Stomach smooth muscle (tissue), 2 donors: ENCODE measurements at regions not wholly inside any gene's neighbourhood (a gene's known extent, or its start where the extent isn't known, plus 50 kb on each side); places are given as distances from the start of the nearest gene placed in this dataset.

Source experiments
- H3K27ac ChIP-seq: one replicate; pipeline ENCODE4 v1.7.0; 2013; ENCODE audit warnings: mild to moderate bottlenecking, low read length, inconsistent platforms
- H3K27me3 ChIP-seq, 2 donors: one replicate each; pipeline ENCODE4 v1.7.0; 2013; ENCODE audit warnings: low read length in 2 of 2; ENCODE audit not compliant: insufficient read depth in 2 of 2, control insufficient read depth in 1 of 2
- H3K36me3 ChIP-seq, 2 donors: one replicate each; pipeline ENCODE4 v1.7.0; 2013; ENCODE audit warnings: low read length in 2 of 2; ENCODE audit not compliant: control insufficient read depth in 2 of 2, insufficient read depth in 2 of 2
- H3K4me1 ChIP-seq: one replicate; pipeline ENCODE4 v1.7.0; 2013; ENCODE audit warnings: low read length; ENCODE audit not compliant: control insufficient read depth, insufficient read depth
- H3K4me3 ChIP-seq, 2 donors: one replicate each; pipeline ENCODE4 v1.7.0; 2013; ENCODE audit warnings: low read length in 2 of 2
- H3K9ac ChIP-seq, 2 donors: one replicate each; pipeline ENCODE4 v1.7.0; 2013; ENCODE audit warnings: low read length in 2 of 2, mild to moderate bottlenecking in 1 of 2
- H3K9me3 ChIP-seq, 2 donors: one replicate each; pipeline ENCODE4 v1.7.0; 2013; ENCODE audit warnings: low read length in 2 of 2; ENCODE audit not compliant: control insufficient read depth in 2 of 2
- donor health status: healthy.
- donor health status: Pancreatic carcinoma.

- peaks cover 3 to 4% of the 10 kb centered on the region in 2 donors for H3K27me3 ChIP-seq
- H3K4me3 ChIP-seq, result no peak overlapping the region
- H3K27ac ChIP-seq, result no peak overlapping the region
- H3K9ac ChIP-seq, result no peak overlapping the region
- H3K4me1 ChIP-seq, result no peaks in the 10 kb centered on the region
- H3K36me3 ChIP-seq, result no peaks in the 10 kb centered on the region
- no peaks in the 10 kb centered on the region for H3K9me3 ChIP-seq
These were observed 118.3 kb downstream of the TMEM18 start for GRCh38 chr2:558879-559278.

GRCh38 chr2:558302-558642, 118.9 kb downstream of the TMEM18 start:
- Histone ChIP-seq H3K9ac (no peak overlapping the region), H3K4me1 (no peaks in the 10 kb centered on the region), H3K27me3 (peaks cover under 1 to 3% of the 10 kb centered on the region in 2 donors), H3K36me3 (no peaks in the 10 kb centered on the region), H3K27ac (no peak overlapping the region), H3K9me3 (no peaks in the 10 kb centered on the region), H3K4me3 (no peak overlapping the region)

GRCh38 chr2:557635-558301, 119.4 kb downstream of the TMEM18 start:
- no peak overlapping the region for H3K4me3 ChIP-seq
- H3K27me3 ChIP-seq, result peaks cover under 1 to 2% of the 10 kb centered on the region in 2 donors
- H3K9me3 ChIP-seq, result no peaks in the 10 kb centered on the region
- H3K9ac ChIP-seq, result no peak overlapping the region
- no peaks in the 10 kb centered on the region for H3K4me1 ChIP-seq
- no peak overlapping the region for H3K27ac ChIP-seq
- H3K36me3 ChIP-seq, result no peaks in the 10 kb centered on the region

- Histone ChIP-seq H3K4me3 (no peak overlapping the region), H3K4me1 (no peaks in the 10 kb centered on the region), H3K27me3 (peaks cover 0 to 2% of the 10 kb centered on the region in 2 donors), H3K9ac (no peak overlapping the region), H3K27ac (no peak overlapping the region), H3K36me3 (no peaks in the 10 kb centered on the region), H3K9me3 (no peaks in the 10 kb centered on the region)
These were observed 120.7 kb downstream of the TMEM18 start for GRCh38 chr2:556485-556884.

GRCh38 chr2:555164-555922, 121.9 kb downstream of the TMEM18 start:
- H3K27ac ChIP-seq, result no peak overlapping the region
- no peak overlapping the region for H3K9ac ChIP-seq
- H3K36me3 ChIP-seq, result no peaks in the 10 kb centered on the region
- H3K27me3 ChIP-seq, result peaks cover 0 to 2% of the 10 kb centered on the region in 2 donors
- H3K4me1 ChIP-seq, result no peaks in the 10 kb centered on the region
- H3K4me3 ChIP-seq, result no peak overlapping the region
- no peaks in the 10 kb centered on the region for H3K9me3 ChIP-seq

GRCh38 chr2:554444-554843, 122.8 kb downstream of the TMEM18 start:
- H3K36me3 ChIP-seq, result no peaks in the 10 kb centered on the region
- no peaks in the 10 kb centered on the region for H3K9me3 ChIP-seq
- peaks cover 0 to 2% of the 10 kb centered on the region in 2 donors for H3K27me3 ChIP-seq
- no peak overlapping the region for H3K9ac ChIP-seq
- H3K27ac ChIP-seq, result no peak overlapping the region
- no peaks in the 10 kb centered on the region for H3K4me1 ChIP-seq
- no peak overlapping the region for H3K4me3 ChIP-seq

GRCh38 chr2:552906-553305, 124.3 kb downstream of the TMEM18 start:
- Histone ChIP-seq H3K27me3 (peaks cover 0 to 3% of the 10 kb centered on the region in 2 donors), H3K36me3 (no peaks in the 10 kb centered on the region), H3K27ac (no peak overlapping the region)

GRCh38 chr2:551621-552020, 125.6 kb downstream of the TMEM18 start:
- Histone ChIP-seq H3K27ac (no peak overlapping the region), H3K4me1 (no peaks in the 10 kb centered on the region), H3K9me3 (no peaks in the 10 kb centered on the region), H3K4me3 (no peak overlapping the region), H3K27me3 (peaks cover 0 to 9% of the 10 kb centered on the region in 2 donors), H3K36me3 (no peaks in the 10 kb centered on the region), H3K9ac (no peak overlapping the region)

More at GRCh38 chr2:552906-553305, 124.3 kb downstream of the TMEM18 start:
- no peak overlapping the region for H3K9ac ChIP-seq
- H3K4me1 ChIP-seq, result no peaks in the 10 kb centered on the region
- no peak overlapping the region for H3K4me3 ChIP-seq
- H3K9me3 ChIP-seq, result no peaks in the 10 kb centered on the region

GRCh38 chr2:550860-551567, 126.2 kb downstream of the TMEM18 start:
- Histone ChIP-seq H3K9me3 (no peaks in the 10 kb centered on the region), H3K4me1 (no peaks in the 10 kb centered on the region), H3K9ac (no peak overlapping the region), H3K27ac (no peak overlapping the region), H3K4me3 (no peak overlapping the region), H3K27me3 (peaks cover 3 to 10% of the 10 kb centered on the region in 2 donors), H3K36me3 (no peaks in the 10 kb centered on the region)

GRCh38 chr2:545711-546650, 131.2 kb downstream of the TMEM18 start:
- H3K9ac ChIP-seq, result no peak overlapping the region
- no peak overlapping the region for H3K4me3 ChIP-seq
- no peaks in the 10 kb centered on the region for H3K9me3 ChIP-seq
- no peaks in the 10 kb centered on the region for H3K4me1 ChIP-seq
- H3K36me3 ChIP-seq, result no peaks in the 10 kb centered on the region
- H3K27me3 ChIP-seq, result peaks cover 3 to 10% of the 10 kb centered on the region in 2 donors
- no peak overlapping the region for H3K27ac ChIP-seq
